IPS-15b (cell line): ENCODE measurements at regions not wholly inside any gene's neighbourhood (a gene's known extent, or its start where the extent isn't known, plus 50 kb on each side); places are given as distances from the start of the nearest gene placed in this dataset.

Source experiments
- H3K27me3 ChIP-seq: one replicate; pipeline ENCODE4 v1.6.1; 2013; ENCODE audit warnings: low read length; ENCODE audit not compliant: control insufficient read depth, insufficient read depth
- H3K36me3 ChIP-seq: one replicate; pipeline ENCODE4 v1.6.1; 2013; ENCODE audit warnings: low read length; ENCODE audit not compliant: control insufficient read depth, insufficient read depth
- H3K4me1 ChIP-seq: one replicate; pipeline ENCODE4 v1.6.1; 2013; ENCODE audit warnings: mild to moderate bottlenecking, low read length; ENCODE audit not compliant: control insufficient read depth, insufficient read depth
- H3K4me3 ChIP-seq: one replicate; pipeline ENCODE4 v1.5.1; 2013; ENCODE audit warnings: low read depth, low read length
- H3K9ac ChIP-seq: one replicate; pipeline ENCODE4 v1.6.1; 2013; ENCODE audit warnings: low read depth, mild to moderate bottlenecking, low read length
- H3K9me3 ChIP-seq: one replicate; pipeline ENCODE4 v1.6.1; 2013; ENCODE audit warnings: mild to moderate bottlenecking, low read length; ENCODE audit not compliant: control insufficient read depth, insufficient read depth

DNA sequence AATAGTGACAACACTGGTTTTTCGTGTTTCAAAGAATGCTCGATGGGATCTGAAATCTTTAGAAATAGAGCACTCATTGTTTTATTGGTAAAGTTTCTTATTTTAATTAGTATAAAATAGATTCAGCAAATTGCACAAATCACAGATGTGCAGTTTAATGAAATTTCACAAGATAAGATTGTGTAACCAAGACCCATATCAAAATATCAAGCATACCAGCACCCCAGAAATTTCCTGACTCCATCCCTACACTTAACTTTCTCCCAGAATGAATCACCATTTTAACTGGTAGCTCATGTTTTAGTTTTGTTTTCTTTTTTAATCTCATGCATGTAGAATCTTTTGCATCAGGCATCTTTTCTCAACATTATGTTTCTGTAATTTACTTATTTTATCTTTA is 185.9 kb downstream of the KCNJ2 start:
- no peaks in the 10 kb centered on the region for H3K27me3 ChIP-seq
- H3K4me3 ChIP-seq = no peak overlapping the region
- no peaks in the 10 kb centered on the region for H3K9me3 ChIP-seq
- H3K9ac ChIP-seq = no peak overlapping the region
- H3K36me3 ChIP-seq = no peaks in the 10 kb centered on the region
- H3K4me1 ChIP-seq = no peaks in the 10 kb centered on the region

DNA sequence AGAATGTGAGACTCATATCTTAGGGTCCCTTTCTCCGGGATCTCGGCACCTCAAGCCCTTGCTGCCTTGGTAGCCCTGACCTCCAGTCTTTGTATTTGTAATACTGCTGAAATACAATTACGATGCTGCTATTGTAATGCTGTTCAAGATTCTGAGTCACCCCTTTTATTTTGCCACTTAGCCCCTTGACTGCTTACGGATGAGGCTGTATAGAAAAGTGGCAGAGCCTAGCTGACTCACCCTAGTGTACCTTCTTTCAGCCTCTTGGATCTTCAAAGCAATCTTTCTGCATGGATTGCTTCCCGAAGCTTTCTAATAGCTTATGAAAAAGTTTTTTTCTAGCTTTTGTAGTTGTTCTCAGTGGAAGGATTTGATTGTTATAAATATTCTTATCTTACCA is 187.9 kb downstream of the KCNJ2 start:
- H3K4me3 ChIP-seq = no peak overlapping the region
- H3K9ac ChIP-seq = no peak overlapping the region
- no peaks in the 10 kb centered on the region for H3K9me3 ChIP-seq
- no peaks in the 10 kb centered on the region for H3K4me1 ChIP-seq
- H3K27me3 ChIP-seq = no peaks in the 10 kb centered on the region
- H3K36me3 ChIP-seq = no peaks in the 10 kb centered on the region

DNA sequence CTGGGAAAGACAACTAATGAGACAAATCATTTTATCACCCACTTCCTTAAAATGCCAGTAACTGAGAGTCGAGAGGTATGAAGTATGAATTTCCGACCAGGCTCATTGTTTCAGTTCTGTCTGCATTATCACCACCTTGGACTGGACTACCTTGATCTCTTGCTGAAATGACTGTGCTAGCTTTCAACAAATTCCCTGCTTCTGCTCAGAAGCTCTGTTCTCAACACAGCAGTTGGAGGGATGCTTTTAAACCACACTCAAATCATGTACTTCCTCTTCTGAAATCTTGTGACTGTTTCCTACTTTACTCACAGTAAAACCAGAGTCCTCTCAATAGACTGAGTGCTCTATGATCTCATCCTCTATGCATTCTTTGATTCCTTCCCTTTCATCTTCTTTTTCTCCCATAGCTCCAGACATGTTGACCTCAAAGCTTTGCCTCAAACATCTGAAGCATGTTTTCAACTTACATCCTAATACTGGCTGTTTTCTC is 195.8 kb downstream of the KCNJ2 start:
- Histone ChIP-seq H3K36me3 (no peaks in the 10 kb centered on the region), H3K27me3 (no peaks in the 10 kb centered on the region), H3K9me3 (no peaks in the 10 kb centered on the region), H3K9ac (no peak overlapping the region), H3K4me3 (no peak overlapping the region), H3K4me1 (no peaks in the 10 kb centered on the region)

DNA sequence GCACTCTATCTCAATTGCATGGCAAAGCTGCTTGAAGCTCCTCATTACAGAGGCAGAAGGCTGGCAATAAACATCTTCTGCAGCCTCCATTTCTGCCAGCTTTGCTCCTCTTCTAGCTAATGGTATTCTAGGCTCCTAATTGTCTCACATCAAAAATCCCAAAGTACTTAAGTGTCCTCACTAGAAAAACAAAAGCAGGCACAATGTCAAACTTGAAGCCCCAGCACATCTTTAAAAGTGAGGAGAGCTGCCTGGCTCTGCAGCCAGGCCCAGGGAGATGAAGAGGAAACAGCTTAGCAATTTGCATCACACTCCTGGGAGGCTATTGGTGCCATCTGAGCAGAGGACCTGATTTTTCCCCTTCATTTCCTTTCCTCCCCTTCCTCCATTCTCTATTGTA is 197.1 kb downstream of the KCNJ2 start:
- no peak overlapping the region for H3K9ac ChIP-seq

DNA sequence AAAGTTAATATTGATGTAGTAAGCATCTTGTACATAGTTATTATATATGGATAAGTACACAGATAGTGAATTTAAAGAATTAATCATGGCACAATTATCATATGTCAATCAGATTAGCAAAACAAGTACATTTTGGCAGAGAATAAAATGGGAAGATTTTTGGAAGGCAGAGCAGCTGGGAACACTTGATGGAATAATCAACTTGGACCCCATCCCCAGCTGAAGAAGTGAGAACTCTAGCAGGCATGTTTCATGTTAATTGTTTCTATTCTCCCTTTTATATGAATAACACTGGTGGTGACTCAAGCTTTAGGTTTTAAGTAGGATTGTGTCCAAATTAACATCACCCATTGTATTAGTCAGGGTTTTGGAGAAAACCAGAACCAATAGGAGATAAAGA is 198.7 kb downstream of the KCNJ2 start:
- no peaks in the 10 kb centered on the region for H3K36me3 ChIP-seq
- H3K27me3 ChIP-seq = no peaks in the 10 kb centered on the region
- no peaks in the 10 kb centered on the region for H3K9me3 ChIP-seq
- no peak overlapping the region for H3K9ac ChIP-seq
- H3K4me1 ChIP-seq = no peaks in the 10 kb centered on the region
- H3K4me3 ChIP-seq = no peak overlapping the region

More for the DNA sequence above, 197.1 kb downstream of the KCNJ2 start:
- Histone ChIP-seq H3K36me3 (no peaks in the 10 kb centered on the region), H3K4me1 (no peaks in the 10 kb centered on the region), H3K9me3 (no peaks in the 10 kb centered on the region), H3K27me3 (no peaks in the 10 kb centered on the region), H3K4me3 (no peak overlapping the region)

DNA sequence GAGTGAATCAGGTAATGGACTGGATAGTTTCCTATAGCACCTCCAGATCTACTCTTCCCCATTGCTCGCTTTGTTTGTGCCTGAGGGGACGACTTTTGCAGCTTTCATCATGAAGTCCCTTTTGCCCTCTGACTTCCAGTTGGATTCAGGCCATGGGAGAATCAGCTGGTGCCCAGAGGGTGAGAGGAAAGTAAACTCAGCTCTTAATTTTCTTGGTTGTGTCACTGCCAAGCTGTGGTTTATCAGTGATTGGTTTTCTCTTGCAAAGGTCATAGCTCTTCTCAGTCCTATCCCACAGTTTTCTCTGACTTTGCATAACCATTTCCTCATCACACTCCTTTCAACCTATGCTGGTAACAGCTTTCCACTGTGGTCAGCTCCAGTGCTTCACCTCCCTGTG is 200.1 kb downstream of the KCNJ2 start:
- no peaks in the 10 kb centered on the region for H3K9me3 ChIP-seq

GRCh38 chr17:70370816-70371215 is 201.5 kb downstream of the KCNJ2 start:
- no peaks in the 10 kb centered on the region for H3K27me3 ChIP-seq
- no peaks in the 10 kb centered on the region for H3K4me1 ChIP-seq
- no peaks in the 10 kb centered on the region for H3K9me3 ChIP-seq
- no peak overlapping the region for H3K9ac ChIP-seq
- H3K36me3 ChIP-seq = no peaks in the 10 kb centered on the region
- H3K4me3 ChIP-seq = no peak overlapping the region

More for the DNA sequence above, 200.1 kb downstream of the KCNJ2 start:
- Histone ChIP-seq H3K36me3 (no peaks in the 10 kb centered on the region), H3K4me3 (no peak overlapping the region), H3K27me3 (no peaks in the 10 kb centered on the region), H3K4me1 (no peaks in the 10 kb centered on the region), H3K9ac (no peak overlapping the region)

DNA sequence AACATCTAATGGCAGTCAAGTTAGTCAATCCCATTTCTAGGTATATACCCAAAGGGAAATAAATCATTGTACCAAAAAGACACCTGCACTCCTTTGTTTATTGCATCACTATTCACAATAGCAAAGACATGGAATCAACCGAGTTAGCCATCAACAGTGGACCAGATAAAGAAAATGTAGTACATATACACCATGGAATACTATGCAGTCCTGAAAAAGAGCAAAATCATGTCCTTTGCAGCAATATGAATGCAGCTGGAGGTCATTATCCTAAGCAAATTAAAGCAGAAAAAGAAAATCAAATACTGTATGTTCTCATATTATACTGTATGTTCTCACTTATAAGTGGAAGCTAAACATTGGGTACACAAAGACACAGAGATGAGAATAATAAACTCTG is 204.0 kb downstream of the KCNJ2 start:
- no peaks in the 10 kb centered on the region for H3K27me3 ChIP-seq
- no peaks in the 10 kb centered on the region for H3K36me3 ChIP-seq
- H3K9me3 ChIP-seq = no peaks in the 10 kb centered on the region
- no peak overlapping the region for H3K4me3 ChIP-seq
- no peaks in the 10 kb centered on the region for H3K4me1 ChIP-seq
- no peak overlapping the region for H3K9ac ChIP-seq

DNA sequence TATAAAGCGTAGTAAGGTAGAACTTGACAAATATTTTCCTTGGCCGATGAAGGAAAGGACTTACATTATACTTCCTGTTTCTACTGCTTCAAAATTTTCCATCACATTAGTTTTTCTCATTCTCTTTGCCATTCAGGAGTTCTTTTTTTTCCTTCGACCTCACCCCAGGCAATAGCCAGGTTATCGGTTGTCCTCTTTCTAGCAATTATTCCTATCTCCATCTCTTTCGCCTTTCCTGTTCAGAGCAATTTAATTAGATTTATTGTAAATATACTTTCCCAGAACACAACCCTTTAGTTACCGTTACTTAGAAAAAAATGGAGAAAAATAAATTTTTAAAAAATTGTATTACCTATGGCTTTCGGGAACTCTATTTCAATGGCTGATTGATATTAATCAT is 205.2 kb downstream of the KCNJ2 start:
- Histone ChIP-seq H3K4me1 (no peaks in the 10 kb centered on the region), H3K9me3 (no peaks in the 10 kb centered on the region), H3K9ac (no peak overlapping the region), H3K36me3 (no peaks in the 10 kb centered on the region), H3K27me3 (no peaks in the 10 kb centered on the region), H3K4me3 (no peak overlapping the region)

DNA sequence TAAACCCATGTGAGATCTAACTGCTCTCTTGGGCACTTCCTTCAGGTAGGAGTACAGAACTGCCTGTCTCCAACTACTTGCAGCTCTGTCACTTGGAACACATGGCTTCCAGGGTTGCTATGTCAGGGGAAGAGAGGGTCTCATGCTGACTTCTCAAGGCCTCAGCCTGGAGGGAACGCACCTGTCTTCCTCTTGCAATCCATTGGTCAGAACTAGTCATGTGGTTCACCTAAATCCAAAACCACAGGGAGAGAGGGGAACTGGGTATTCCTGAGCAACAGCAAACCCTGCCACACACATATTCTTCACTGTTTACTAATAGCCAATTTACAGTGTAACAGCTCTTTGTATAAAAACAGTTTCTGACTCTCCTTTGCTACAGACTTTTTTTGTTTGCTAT is 206.1 kb downstream of the KCNJ2 start:
- H3K27me3 ChIP-seq = no peaks in the 10 kb centered on the region
- H3K36me3 ChIP-seq = no peaks in the 10 kb centered on the region
- H3K9me3 ChIP-seq = no peaks in the 10 kb centered on the region
- H3K4me1 ChIP-seq = no peaks in the 10 kb centered on the region
- no peak overlapping the region for H3K9ac ChIP-seq
- H3K4me3 ChIP-seq = no peak overlapping the region

GRCh38 chr17:70375813-70376770 is 206.8 kb downstream of the KCNJ2 start:
- Histone ChIP-seq H3K36me3 (no peaks in the 10 kb centered on the region), H3K4me1 (no peaks in the 10 kb centered on the region), H3K9me3 (no peaks in the 10 kb centered on the region), H3K27me3 (no peaks in the 10 kb centered on the region), H3K9ac (no peak overlapping the region), H3K4me3 (no peak overlapping the region)

GRCh38 chr17:70377654-70378053 is 208.3 kb downstream of the KCNJ2 start:
- Histone ChIP-seq H3K4me1 (no peaks in the 10 kb centered on the region), H3K4me3 (no peak overlapping the region), H3K9me3 (no peaks in the 10 kb centered on the region), H3K36me3 (no peaks in the 10 kb centered on the region), H3K27me3 (no peaks in the 10 kb centered on the region), H3K9ac (no peak overlapping the region)
